ENCODE measurements at regions not wholly inside any gene's neighbourhood (a gene's known extent, or its start where the extent isn't known, plus 50 kb on each side); places are given as distances from the start of the nearest gene placed in this dataset.

DNA sequence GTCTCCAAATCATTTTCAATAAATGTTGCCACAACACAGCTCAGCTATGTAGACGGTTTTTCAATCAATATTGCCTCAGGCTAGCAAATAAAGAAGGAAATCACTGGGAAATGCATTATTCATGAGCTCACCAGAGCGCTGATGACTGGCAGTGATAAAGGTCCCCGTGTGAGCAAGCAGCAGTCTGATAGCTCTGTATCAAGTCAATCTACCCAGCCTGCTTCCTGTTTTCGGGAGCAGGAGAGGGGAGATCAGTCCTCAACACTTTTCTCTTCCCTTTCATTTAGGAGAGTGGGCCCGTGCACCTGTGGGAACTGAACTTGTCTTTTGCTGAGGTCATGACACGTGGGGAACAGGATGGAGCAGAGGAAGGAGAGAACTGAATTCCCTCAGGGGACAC lies 253.9 kb upstream of the SIX2 start:
- no peak for DNase-seq (ENCODE audit: low spot score)
- H3K27me3 ChIP-seq: peaks cover 17% of the 10 kb centered on the region
- H3K4me1 ChIP-seq (ENCODE audit: insufficient read depth): peaks cover 7% of the 10 kb centered on the region
- WGBS (ENCODE audit: low lambda C conversion rate, missing lambda C conversion rate): 52% methylated on average over 6 of the region's 6 CpGs
- no peaks in the 10 kb centered on the region for H3K9me2 ChIP-seq (replicated peaks; ENCODE audit: insufficient read depth)
- no peaks in the 10 kb centered on the region for H3K9me3 ChIP-seq (ENCODE audit: low read depth)
- no peak overlapping the region for H3K4me2 ChIP-seq
- no peak overlapping the region for H2AFZ ChIP-seq
- H4K20me1 ChIP-seq (ENCODE audit: insufficient read depth, poor library complexity, severe bottlenecking): no peaks in the 10 kb centered on the region
- TF ChIP-seq EZH2 (IDR thresholded peaks at IDR 0.05; ENCODE audit: borderline replicate concordance): no peak
- TF ChIP-seq CTCF (IDR thresholded peaks at IDR 0.05; ENCODE audit: poor library complexity): no peak
- no peak for TF ChIP-seq EZH2phosphoT487 (IDR thresholded peaks at IDR 0.05; ENCODE audit: low read depth, severe bottlenecking, unreplicated experiment)
- no peaks in the 10 kb centered on the region for H3K36me3 ChIP-seq (replicated peaks; ENCODE audit: insufficient read depth, low read depth)
- no peak overlapping the region for H3K27ac ChIP-seq
- no peak overlapping the region for H3K4me3 ChIP-seq
- no peaks in the 10 kb centered on the region for H3K79me2 ChIP-seq

GRCh38 chr2:45261746-45262145 lies 252.5 kb upstream of the SIX2 start:
- 57% methylated on average over 4 of the region's 4 CpGs for WGBS (ENCODE audit: low lambda C conversion rate, missing lambda C conversion rate)
- peaks cover 16% of the 10 kb centered on the region for H3K4me1 ChIP-seq (ENCODE audit: insufficient read depth)
- TF ChIP-seq EZH2phosphoT487 (IDR thresholded peaks at IDR 0.05; ENCODE audit: low read depth, severe bottlenecking, unreplicated experiment): no peak
- TF ChIP-seq CTCF (IDR thresholded peaks at IDR 0.05; ENCODE audit: poor library complexity): no peak
- TF ChIP-seq EZH2 (IDR thresholded peaks at IDR 0.05; ENCODE audit: borderline replicate concordance): no peak

DNA sequence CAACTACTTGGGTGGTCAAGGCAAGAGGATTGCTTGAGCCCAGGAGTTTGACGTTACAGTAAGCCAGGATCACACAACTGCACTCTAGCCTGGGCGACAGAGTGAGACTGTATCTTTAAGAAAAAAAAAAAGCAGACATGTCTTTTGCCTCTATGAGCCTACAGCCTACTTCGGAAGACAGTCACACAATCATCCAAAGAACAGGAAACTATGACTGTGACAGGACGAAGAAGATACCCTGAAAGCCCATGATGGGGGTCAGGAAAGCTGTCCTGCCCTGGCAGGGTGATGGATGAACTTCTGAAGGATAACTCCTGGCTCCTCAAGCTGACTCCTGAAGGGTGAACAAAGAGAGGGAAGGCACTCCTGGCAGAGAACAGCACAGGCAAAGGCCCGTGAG lies 251.7 kb upstream of the SIX2 start:
- H3K36me3 ChIP-seq (replicated peaks; ENCODE audit: insufficient read depth, low read depth): no peaks in the 10 kb centered on the region
- H3K27ac ChIP-seq: no peak overlapping the region
- 52% methylated on average over 5 of the region's 5 CpGs for WGBS (ENCODE audit: low lambda C conversion rate, missing lambda C conversion rate)
- no peak overlapping the region for H2AFZ ChIP-seq
- peaks cover 17% of the 10 kb centered on the region for H3K27me3 ChIP-seq
- H3K4me1 ChIP-seq (ENCODE audit: insufficient read depth): peaks cover 17% of the 10 kb centered on the region
- DNase-seq (ENCODE audit: low spot score): no peak
- no peak for TF ChIP-seq EZH2phosphoT487 (IDR thresholded peaks at IDR 0.05; ENCODE audit: low read depth, severe bottlenecking, unreplicated experiment)
- TF ChIP-seq EZH2 (IDR thresholded peaks at IDR 0.05; ENCODE audit: borderline replicate concordance): no peak
- no peak for TF ChIP-seq CTCF (IDR thresholded peaks at IDR 0.05; ENCODE audit: poor library complexity)
- no peak overlapping the region for H3K4me3 ChIP-seq
- H3K4me2 ChIP-seq: no peak overlapping the region
- H3K9me2 ChIP-seq (replicated peaks; ENCODE audit: insufficient read depth): no peaks in the 10 kb centered on the region
- H4K20me1 ChIP-seq (ENCODE audit: insufficient read depth, poor library complexity, severe bottlenecking): no peaks in the 10 kb centered on the region
- no peaks in the 10 kb centered on the region for H3K79me2 ChIP-seq
- no peaks in the 10 kb centered on the region for H3K9me3 ChIP-seq (ENCODE audit: low read depth)

More at GRCh38 chr2:45261746-45262145, 252.5 kb upstream of the SIX2 start:
- Histone ChIP-seq H3K36me3 (replicated peaks; ENCODE audit: insufficient read depth, low read depth) (no peaks in the 10 kb centered on the region), H2AFZ (no peak overlapping the region), H3K27ac (no peak overlapping the region), H3K4me3 (no peak overlapping the region), H3K27me3 (peaks cover 17% of the 10 kb centered on the region), H3K79me2 (no peaks in the 10 kb centered on the region), H3K4me2 (no peak overlapping the region), H3K9me3 (ENCODE audit: low read depth) (no peaks in the 10 kb centered on the region), H4K20me1 (ENCODE audit: insufficient read depth, poor library complexity, severe bottlenecking) (no peaks in the 10 kb centered on the region), H3K9me2 (replicated peaks; ENCODE audit: insufficient read depth) (no peaks in the 10 kb centered on the region)
- no peak for DNase-seq (ENCODE audit: low spot score)
